ENCODE measurements at regions not wholly inside any gene's neighbourhood (a gene's known extent, or its start where the extent isn't known, plus 50 kb on each side); places are given as distances from the start of the nearest gene placed in this dataset.
"Not testable (repeated sequence)": the region's sequence is repeated elsewhere in the genome, so short reads cannot be mapped to it uniquely, and the experiment has no call there.

DNA sequence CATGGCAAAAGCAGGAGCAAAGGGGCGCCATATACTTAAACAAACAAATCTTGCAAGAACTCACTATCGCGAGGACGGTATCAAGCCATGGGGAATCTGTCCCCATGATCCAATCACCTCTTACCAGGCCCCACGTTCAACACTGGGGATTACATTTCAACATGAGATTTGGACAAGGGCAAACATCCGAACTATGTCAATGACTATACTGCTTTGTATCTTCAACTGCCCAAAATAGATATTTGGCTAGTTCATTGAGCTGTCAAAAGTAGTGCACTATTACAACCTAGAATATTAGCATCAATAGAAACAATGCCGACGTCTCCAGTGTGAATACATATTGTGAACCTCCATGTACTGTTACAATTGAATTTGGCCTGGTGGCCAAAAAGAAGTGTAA, 760.4 kb downstream of the MCTP2 start:
- no peak for DNase-seq (ENCODE audit: low read depth in 2 of 2)

DNA sequence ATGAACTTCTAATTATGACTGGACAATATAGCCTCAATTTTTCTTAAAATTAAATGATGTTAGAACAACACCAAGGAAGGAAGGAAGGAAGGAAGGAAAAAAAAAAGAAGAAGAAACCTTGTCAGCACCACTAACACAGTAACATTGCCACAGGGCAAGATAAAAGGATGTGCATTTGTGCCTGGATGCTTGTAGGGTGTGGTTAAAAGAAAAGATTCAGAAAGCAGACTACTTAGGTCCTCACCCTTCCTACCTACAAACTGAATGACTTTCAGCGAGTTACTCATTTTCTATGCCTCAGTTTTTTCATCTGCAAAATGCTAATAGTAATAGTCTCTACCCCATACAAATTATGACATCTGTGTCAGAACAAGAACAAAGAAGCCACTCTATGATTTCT, 778.3 kb downstream of the MCTP2 start:
- no peak for DNase-seq (ENCODE audit: low read depth in 2 of 2)

- no peak for DNase-seq (ENCODE audit: low read depth in 2 of 2)
Observed at GRCh38 chr15:95013381-95013780, 782.0 kb downstream of the MCTP2 start.

DNA sequence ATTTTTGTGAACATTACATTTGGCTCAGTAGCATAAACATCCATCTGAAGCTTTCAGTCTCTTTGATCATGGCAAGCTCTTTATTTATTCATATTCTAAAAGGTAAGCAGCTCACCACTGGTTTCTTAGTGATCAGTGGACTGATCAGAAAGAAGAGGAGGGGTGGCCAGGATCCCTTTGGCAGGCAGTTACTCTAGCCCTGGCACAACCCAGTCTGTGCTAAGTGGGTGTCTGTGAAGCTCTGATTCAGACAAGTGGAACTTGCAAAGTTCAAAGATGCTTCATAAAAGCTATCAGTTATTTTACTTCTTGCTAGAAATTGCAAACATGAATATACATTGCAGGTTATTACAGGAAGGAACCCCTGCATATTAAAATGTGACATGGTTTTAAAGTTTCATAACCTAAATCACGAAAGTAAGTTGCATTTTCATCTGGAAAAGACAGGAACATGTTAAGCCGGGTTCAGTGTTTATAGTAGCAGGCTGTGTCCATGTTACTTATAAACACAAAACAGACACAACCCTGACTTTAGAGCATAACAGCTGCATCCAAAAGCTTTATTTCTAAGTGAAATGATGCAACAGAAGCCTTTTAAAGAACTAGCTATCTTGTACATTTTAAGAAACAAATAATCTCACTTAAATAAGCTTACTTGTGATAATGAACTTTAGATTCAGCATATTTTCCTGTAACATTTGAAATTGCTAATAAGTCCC, 785.3 kb downstream of the MCTP2 start:
- DNase-seq (ENCODE audit: low read depth in 2 of 2): no peak

GRCh38 chr15:95017666-95018328, 786.4 kb downstream of the MCTP2 start:
- DNase-seq (ENCODE audit: low read depth in 2 of 2): no peak

DNA sequence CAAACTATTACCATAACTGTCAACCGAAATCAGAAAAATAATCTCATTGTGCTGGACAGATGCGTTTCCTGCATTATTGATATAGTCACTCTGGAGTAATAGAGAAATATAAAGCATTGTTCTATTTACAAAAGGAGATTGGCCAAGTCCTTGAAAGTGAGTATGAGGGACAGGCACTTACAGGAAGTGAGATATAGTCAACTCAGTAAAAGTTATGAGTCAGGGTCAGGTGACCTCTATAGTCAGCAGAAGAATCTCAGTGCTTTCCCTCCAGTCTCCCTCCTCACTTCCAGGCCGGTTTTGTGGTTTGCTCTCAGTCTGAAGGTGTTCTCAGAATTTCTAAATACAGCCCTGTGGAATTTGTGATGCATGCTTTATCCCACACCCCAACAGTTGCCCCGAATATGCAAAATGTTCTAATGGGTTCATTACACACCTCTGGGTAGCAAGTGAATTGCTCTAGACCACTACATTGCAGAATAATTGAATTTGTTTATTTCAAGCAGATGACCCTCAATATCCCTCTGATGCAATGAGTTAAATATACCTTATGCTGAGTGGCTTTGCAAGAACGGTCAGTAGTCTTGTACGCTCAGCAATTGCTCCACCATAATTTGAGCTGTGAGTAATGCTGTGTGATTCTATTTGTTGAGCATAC, 787.7 kb downstream of the MCTP2 start:
- DNase-seq (ENCODE audit: low read depth in 2 of 2): no peak

DNA sequence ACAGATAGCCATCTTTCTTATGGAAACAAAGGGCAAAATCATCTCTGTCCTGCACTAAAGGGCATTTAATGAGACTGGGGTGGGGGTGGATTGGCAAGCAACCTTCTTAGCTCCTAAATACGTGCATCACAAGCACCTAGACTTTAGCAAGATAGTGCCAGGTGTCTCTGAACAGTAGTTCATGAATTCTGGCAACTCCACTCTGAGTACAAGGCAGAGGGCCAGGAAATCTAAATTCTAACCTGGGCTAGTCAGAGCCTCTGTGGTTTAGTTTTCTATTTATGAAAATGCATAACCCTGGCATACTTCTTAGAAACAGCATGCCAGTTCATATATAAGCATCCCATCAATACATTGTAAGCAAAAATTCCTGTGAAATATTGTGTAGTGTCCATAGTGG, 788.5 kb downstream of the MCTP2 start:
- no peak for DNase-seq (ENCODE audit: low read depth in 2 of 2)

GRCh38 chr15:95021816-95022215, 790.5 kb downstream of the MCTP2 start:
- no peak for DNase-seq (ENCODE audit: low read depth in 2 of 2)

DNA sequence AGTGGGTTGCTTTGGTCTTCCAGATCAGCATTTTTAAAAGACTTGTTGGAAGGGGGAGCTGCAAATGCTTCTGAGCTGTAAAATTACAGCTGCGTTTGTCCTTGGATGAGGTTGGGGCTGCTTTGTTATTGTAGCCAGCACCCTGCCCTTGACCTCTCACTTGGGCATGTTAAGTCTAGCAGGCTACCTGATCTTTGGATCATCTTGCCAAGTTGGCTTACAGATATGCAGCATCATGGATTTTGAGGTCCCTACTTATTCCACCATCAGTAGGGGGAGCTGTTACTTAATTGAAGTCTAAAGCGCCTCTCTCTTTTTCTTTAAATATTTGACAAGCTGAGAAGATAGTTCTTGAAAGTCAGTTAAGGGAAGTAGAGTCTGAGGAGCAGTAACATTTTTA, 793.0 kb downstream of the MCTP2 start:
- DNase-seq (ENCODE audit: low read depth in 2 of 2): no peak

DNA sequence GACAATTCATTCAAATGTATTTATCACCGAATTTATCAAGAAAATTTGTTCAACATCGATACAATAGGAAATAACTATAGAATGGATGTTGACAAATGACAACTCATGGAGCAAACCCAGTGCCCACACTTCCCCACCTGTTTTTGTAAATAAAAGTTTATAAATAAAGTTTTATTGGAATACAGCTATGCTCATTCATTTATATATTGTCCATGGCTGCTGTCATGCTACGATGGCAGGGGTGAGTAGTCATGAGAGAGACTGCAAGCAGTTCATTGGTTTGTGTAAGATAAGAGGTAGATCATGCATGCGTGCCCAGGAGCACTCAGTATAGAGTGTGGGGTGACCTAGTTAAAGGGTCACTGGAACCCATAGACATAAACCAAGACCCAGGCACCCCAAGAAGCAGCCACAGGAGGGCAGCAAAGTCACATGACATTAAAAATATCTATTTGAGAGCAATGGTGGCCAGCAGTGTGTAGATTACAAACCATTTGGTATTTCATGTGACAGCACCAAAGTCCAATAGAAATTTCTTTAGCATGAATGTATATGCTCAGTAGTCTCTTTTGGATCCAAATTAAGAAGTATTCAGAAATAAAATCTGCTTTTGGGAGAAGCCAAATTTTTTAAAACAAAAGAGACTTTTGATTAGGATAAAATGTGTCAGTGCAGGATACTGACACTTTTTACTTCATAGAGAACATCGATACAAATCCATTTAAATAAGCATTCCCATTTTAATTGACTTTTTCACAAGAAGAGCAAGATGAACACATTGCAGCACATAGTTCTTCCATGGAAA, 794.8 kb downstream of the MCTP2 start:
- no peak for DNase-seq (ENCODE audit: low read depth in 2 of 2)

DNA sequence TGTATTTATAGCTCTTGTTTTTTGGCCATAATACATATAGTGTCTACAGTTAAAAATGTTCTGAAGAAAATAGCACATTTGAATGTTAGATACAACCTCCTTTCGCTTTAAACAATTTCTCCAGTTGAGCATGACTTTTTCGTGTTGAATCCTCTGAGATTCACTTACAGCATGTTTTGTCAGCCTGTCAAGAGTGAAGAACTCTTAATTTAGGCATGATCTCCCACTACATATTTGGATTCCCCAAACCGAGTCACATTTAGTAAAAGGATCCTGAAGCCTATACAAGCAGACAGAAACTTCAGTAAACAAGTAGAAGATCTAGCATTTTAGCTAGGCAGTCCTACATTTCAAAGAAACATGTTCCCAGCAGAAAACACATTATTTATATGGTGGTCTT, 796.6 kb downstream of the MCTP2 start:
- DNase-seq (ENCODE audit: low read depth in 2 of 2): no peak

DNA sequence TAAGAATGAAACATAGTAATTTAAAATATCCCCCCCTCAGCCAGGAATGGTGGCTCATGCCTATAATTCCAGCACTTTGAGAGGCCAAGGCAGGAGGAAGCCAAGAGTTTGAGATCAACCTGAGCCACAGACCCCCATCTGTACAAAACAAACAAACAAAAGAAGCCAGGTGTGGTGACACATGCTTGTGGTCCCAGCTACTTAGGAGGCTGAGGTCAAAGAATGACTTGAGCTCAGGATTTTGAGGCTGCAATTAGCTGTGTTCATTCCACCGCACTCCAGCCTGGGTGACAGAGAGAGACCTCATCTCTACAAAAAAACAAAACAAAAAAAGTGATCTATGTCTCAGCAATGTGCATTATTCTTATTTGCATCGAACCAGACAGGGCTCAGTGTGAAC, 800.8 kb downstream of the MCTP2 start:
- DNase-seq (ENCODE audit: low read depth in 2 of 2): no peak

DNA sequence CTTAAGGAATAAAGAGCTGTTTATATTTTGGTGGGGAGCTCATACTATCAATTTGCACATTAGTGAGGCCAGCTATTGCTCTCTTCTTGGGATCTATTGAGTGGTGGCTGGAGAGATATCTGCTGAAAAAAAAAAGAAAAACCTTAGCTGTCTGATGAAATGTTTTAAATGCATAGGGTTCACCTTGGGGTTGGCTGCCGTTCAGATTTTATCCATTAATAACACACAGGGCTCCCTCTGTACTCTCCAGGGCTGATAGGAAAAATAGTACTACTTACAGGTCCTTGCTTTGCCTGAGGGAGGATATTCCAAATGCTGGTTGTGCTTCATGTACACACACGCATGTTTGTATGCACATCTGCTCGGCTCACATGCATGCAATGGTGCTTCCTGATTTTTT, 803.7 kb downstream of the MCTP2 start:
- DNase-seq (ENCODE audit: low read depth in 2 of 2): no peak

- DNase-seq (ENCODE audit: low read depth in 2 of 2): no peak
Observed at GRCh38 chr15:95041297-95041696, 809.9 kb downstream of the MCTP2 start.

GRCh38 chr15:95043236-95043932, 812.0 kb downstream of the MCTP2 start:
- DNase-seq (ENCODE audit: low read depth in 2 of 2): not testable (repeated sequence)

GRCh38 chr15:95043933-95044313, 812.6 kb downstream of the MCTP2 start:
- no peak for DNase-seq (ENCODE audit: low read depth in 2 of 2)

DNA sequence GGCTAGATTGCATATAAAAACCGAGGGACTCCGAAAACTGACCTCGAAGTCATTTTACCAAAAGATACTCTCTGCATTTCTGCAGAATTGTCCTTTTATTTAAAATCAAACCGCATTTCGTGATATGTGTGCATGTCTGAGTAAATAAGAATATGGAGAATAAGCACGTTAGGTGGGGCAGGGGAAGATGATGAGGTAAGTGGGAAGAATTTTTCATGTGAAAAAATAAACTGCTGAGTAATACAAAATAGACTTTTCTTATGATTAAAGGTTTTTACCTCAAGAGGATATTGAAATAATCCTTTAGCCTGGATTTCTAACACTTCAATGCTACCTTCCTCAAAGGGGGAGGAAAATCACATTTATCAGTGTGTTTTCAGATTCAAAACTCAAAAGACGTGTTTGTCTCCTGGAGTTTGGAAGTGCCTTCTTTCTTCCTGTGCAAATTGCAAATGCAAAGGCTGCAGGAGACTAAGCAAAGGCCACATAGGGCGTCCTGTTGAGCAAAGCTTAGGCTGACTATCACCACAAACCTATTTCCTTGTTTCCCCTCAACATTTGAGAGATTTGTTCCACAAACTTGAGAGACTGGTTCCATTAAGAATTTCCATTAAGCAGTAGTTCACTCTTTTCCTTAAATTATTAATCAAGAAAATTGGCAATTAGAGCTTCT, 813.5 kb downstream of the MCTP2 start:
- no peak for DNase-seq (ENCODE audit: low read depth in 2 of 2)

GRCh38 chr15:95051861-95052260, 820.5 kb downstream of the MCTP2 start:
- DNase-seq (ENCODE audit: low read depth in 2 of 2): no peak

GRCh38 chr15:95059346-95059905, 828.1 kb downstream of the MCTP2 start:
- DNase-seq (ENCODE audit: low read depth in 2 of 2): no peak

DNA sequence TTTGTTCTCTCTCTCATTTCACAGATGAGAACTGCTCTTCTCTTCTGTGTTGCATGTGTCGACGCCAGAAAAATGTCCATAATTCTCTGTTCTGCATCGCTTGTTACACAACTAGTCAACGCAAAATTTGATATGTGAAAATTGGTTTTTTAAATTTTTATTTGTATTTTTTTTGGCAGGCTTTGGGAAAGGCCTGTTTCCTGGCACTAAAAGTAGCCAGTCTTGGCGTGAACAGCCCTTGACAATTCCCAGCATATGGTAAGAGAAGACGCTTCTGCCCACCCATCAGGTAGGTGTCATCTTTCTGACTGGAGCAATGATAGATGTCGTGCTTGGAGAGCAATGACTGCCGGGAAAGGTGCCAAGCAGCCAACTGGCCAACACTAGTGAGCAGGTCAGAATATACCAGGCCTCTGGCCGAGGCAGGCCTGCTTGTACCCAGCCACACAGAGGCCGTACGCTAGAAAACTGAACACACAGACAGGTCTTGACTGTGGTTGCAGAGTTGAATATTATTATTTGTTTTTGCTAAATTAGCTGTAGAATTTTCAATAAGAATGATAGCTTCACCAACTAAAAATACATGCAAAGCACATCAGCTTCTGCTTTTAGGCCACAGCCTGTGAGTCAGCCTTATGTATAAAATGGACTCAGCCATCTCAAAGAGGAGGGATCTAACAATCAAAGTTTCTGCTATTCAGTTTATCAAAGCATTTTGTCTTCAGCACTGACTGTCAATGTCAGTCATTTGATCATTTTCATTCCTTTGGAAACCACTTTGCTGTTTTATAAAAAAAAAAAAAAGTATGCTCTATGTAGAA, 837.5 kb downstream of the MCTP2 start:
- DNase-seq (ENCODE audit: low read depth in 2 of 2): no peak

All from stimulated activated CD4-positive, alpha-beta T cell treated with anti-CD3 and anti-CD28 coated beads, Interleukin-15, amount 100 ng/mL, for 48 hours (primary cell).